ENCODE measurements at regions not wholly inside any gene's neighbourhood (a gene's known extent, or its start where the extent isn't known, plus 50 kb on each side); places are given as distances from the start of the nearest gene placed in this dataset.

DNA sequence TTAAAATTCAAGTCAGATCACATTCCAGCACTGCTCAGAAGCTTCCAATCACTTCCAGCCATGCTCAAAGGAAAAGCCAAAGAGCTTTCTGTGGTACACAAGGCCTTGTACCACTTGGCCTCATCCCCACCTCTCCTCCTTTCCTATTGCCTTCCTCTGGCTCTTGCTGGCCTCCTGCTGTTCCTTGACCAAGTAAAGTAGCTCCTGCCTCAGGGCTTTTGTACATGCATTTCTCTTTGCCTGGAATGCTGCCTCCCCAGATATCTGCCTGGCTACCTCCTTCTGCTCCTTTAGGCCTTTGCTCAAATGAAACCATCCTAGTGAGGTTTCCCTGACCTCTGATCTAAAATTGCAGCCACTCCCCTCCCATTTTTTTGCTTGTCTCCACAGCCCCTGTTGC, 51.2 kb upstream of the TCL1B start:
- Histone ChIP-seq H3K4me1 (replicated peaks in 1 of 2) (no peaks in the 10 kb centered on the region), H3K27me3 (no peaks in the 10 kb centered on the region), H3K27ac (no peak overlapping the region), H3K9me3 (replicated peaks in 1 of 3) (no peaks in the 10 kb centered on the region), H3K4me3 (no peak overlapping the region), H3K36me3 (replicated peaks in 1 of 2) (no peaks in the 10 kb centered on the region)
- TF ChIP-seq, protein P1, sequence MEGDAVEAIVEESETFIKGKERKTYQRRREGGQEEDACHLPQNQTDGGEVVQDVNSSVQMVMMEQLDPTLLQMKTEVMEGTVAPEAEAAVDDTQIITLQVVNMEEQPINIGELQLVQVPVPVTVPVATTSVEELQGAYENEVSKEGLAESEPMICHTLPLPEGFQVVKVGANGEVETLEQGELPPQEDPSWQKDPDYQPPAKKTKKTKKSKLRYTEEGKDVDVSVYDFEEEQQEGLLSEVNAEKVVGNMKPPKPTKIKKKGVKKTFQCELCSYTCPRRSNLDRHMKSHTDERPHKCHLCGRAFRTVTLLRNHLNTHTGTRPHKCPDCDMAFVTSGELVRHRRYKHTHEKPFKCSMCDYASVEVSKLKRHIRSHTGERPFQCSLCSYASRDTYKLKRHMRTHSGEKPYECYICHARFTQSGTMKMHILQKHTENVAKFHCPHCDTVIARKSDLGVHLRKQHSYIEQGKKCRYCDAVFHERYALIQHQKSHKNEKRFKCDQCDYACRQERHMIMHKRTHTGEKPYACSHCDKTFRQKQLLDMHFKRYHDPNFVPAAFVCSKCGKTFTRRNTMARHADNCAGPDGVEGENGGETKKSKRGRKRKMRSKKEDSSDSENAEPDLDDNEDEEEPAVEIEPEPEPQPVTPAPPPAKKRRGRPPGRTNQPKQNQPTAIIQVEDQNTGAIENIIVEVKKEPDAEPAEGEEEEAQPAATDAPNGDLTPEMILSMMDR (IDR thresholded peaks at IDR 0.05), result no peak
- no peak for TF ChIP-seq POLR2A (IDR thresholded peaks at IDR 0.05)
- intact Hi-C loops (cut with DNase I), result no loop called here
- no peak for DNase-seq

Data from adrenal gland (tissue), 7 donors.